ENCODE measurements at regions not wholly inside any gene's neighbourhood (a gene's known extent, or its start where the extent isn't known, plus 50 kb on each side); places are given as distances from the start of the nearest gene placed in this dataset.
"Not testable (repeated sequence)": the region's sequence is repeated elsewhere in the genome, so short reads cannot be mapped to it uniquely, and the experiment has no call there.

DNA sequence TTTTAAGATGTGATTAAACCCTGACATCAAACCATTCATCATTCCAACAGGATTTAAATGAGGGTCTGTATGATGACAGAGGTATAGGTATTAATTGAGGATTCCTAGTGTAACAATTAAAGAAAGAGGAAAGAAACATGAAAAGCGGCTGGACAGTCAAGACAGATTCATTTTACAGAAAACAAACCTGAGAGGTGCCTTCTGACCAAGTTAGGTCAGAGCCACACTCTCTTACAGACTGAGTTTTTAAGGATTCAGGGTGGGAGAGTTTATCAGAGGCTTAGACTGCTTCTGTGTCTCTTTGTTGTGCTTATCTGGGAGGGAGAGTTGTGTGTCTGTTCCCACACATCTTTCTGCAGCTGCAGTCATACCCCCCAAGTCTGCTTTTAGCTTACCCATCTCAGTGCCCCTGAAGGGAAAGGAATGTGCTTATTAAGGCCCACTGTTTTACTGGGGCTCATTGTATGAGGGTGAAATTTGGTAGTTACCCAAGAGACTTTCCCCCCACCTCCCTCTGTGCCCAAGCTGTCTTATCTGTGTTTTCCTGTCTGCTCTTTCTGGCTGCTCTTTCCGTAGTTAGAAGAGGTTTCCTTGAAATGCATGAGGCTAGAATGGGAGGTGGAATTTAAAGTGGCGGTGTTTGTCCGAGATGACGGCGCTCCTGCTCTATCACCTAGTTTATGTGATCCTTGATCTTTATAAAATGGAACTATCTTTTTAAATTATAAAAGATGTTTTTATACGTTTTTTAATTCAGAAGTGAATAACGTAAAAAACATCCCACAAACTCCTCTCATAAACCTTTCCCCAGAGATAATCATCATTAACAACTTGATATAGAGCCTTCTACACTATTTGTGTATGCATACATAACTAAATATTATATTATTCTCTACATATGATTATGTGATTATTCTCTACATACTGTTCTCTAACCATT, 96.0 kb upstream of the TNFSF4 start:
- H3K36me3 ChIP-seq (ENCODE audit: insufficient read depth, low read length), result no peaks in the 10 kb centered on the region
- ChIA-PET CTCF (no interaction called here), POLR2A (no interaction called here)
- H3K27ac ChIP-seq (ENCODE audit: low read depth, low read length), result peak overlapping the region; percentile 6
- Mint-ChIP-seq H3K27me3 (peaks cover 0 to 1% of the 10 kb centered on the region in 2 donors), H3K4me3 (no peak overlapping the region), H3K36me3 (peaks cover 0 to 21% (median 0%) of the 10 kb centered on the region in 3 donors), H3K4me1 (peaks cover 5 to 14% (median 13%) of the 10 kb centered on the region in 3 donors), H3K9me3 (peaks cover 0 to 2% (median 2%) of the 10 kb centered on the region in 5 donors), H3K27ac (no peak overlapping the region)
- H3K4me1 ChIP-seq (ENCODE audit: insufficient read depth, low read length), result no peaks in the 10 kb centered on the region
- no peaks in the 10 kb centered on the region for H3K27me3 ChIP-seq (ENCODE audit: insufficient read depth, low read length, poor library complexity, severe bottlenecking)
- H3K9me3 ChIP-seq (ENCODE audit: low read length), result no peaks in the 10 kb centered on the region
- no peak for DNase-seq
- no peak overlapping the region for H3K4me3 ChIP-seq (ENCODE audit: low read length)

DNA sequence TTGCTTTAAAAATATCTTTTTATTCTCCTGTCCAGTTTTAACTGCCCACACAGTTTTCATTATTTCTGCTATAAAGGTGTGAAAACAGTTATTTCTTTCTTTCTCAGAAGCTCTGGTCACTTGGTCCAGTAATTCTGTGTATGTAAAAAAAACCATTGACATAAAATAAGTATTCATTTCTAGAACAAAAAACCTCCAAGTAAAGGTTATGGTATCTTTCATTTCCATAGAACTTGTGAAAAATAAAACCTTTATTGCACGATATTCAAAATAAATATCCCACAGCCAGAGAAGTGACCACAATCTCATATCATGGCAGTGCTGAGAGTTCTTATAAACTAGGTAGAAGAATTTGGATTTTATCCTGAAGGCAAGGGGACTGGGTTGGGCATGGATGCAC, 96.9 kb upstream of the TNFSF4 start:
- Mint-ChIP-seq H3K27me3 (no peaks in the 10 kb centered on the region), H3K4me3 (no peak overlapping the region), H3K4me1 (peaks cover 0 to 7% (median 7%) of the 10 kb centered on the region in 3 donors), H3K36me3 (peaks cover 0 to 27% (median 0%) of the 10 kb centered on the region in 3 donors), H3K9me3 (peaks cover 3 to 8% (median 5%) of the 10 kb centered on the region in 5 donors), H3K27ac (no peak overlapping the region)
- no peak overlapping the region for H3K4me3 ChIP-seq (ENCODE audit: low read length)
- no peak for DNase-seq
- H3K9me3 ChIP-seq (ENCODE audit: low read length), result no peaks in the 10 kb centered on the region
- no peaks in the 10 kb centered on the region for H3K36me3 ChIP-seq (ENCODE audit: insufficient read depth, low read length)
- CTCF ChIA-PET, result no interaction called here
- POLR2A ChIA-PET, result no interaction called here
- no peaks in the 10 kb centered on the region for H3K27me3 ChIP-seq (ENCODE audit: insufficient read depth, low read length, poor library complexity, severe bottlenecking)
- no peaks in the 10 kb centered on the region for H3K4me1 ChIP-seq (ENCODE audit: insufficient read depth, low read length)
- H3K27ac ChIP-seq (ENCODE audit: low read depth, low read length), result no peak overlapping the region

DNA sequence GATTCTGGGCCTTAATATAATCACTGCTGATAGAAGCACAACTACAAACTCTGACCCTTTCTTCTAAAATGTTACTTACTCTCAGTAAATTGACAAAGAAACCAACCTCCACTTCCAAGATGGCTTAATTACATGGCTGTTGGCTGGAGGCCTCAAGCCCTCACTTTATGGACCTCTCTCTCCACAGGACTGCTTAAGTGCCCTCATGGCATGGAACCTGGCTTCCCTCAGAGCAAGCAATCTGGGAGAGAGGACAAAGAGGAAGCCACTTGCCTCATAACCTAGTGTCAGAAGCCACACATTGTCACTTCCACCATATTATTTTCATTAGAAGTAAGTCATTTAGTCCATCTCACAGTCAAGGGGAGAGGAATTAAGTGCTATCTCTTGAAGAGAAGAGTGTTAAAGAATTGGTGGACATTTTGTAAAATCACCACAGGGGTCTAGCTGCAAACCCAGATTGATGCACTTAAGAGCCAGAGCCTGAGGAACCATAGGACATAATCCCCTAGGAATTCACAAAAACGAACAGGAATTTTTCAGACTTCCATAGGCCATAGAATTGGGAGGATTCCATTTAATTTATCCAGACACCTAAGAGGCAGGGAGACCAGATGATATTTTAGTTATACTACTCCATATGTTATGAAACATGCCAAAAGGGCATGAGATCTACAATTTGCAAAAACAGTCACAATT, 97.5 kb upstream of the TNFSF4 start:
- Mint-ChIP-seq H3K36me3 (peaks cover 0 to 34% (median 0%) of the 10 kb centered on the region in 3 donors), H3K4me1 (no peaks in the 10 kb centered on the region), H3K4me3 (no peak overlapping the region), H3K27ac (no peak overlapping the region), H3K9me3 (peaks cover 4 to 15% (median 8%) of the 10 kb centered on the region in 5 donors), H3K27me3 (no peaks in the 10 kb centered on the region)
- no peaks in the 10 kb centered on the region for H3K36me3 ChIP-seq (ENCODE audit: insufficient read depth, low read length)
- H3K27ac ChIP-seq (ENCODE audit: low read depth, low read length), result no peak overlapping the region
- H3K4me3 ChIP-seq (ENCODE audit: low read length), result no peak overlapping the region
- H3K4me1 ChIP-seq (ENCODE audit: insufficient read depth, low read length), result no peaks in the 10 kb centered on the region
- no peaks in the 10 kb centered on the region for H3K27me3 ChIP-seq (ENCODE audit: insufficient read depth, low read length, poor library complexity, severe bottlenecking)
- ChIA-PET CTCF (no interaction called here), POLR2A (no interaction called here)
- no peaks in the 10 kb centered on the region for H3K9me3 ChIP-seq (ENCODE audit: low read length)
- no peak for DNase-seq

DNA sequence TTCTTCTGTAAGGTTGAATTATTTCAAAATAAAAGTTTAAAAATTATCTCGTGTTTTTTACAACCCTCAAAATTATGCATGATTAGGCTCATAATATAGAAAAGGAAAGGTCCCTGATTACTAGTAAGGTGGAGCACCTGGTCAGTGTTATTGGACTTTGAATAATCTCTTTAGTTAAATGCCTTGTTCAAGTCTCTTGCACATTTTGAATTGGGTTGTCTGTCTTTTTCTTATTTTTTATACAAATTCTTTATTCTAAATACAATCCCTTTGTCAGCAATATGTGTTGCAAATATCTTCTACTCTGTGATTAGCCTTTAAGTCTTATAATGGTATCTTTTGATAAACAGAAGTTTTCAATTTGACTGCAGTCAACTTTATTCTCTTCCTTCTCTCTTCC, 100.7 kb upstream of the TNFSF4 start:
- no peak overlapping the region for H3K4me3 Mint-ChIP-seq
- H3K27me3 Mint-ChIP-seq, result peaks cover 0 to 4% of the 10 kb centered on the region in 2 donors

DNA sequence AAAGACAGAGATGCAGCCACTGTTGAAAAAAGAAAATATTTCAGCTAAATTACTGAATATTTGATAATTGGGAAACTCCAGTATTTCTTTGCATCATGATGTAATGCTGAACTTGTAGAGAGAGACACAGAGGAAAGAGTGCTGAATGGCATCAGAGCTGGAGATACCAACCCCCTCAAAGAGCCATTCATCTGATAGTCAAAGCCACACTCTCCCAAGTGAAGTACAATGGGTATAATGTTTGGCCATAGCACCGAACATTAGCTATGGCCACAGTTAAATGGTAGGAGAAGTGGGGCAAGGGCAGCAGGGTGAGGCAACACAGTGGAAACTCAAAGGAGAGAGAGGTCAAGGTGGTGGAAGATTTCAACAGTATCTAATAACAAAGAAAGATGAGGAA, 107.5 kb upstream of the TNFSF4 start:
- Histone ChIP-seq H3K4me3 (ENCODE audit: low read length) (no peak overlapping the region), H3K27ac (ENCODE audit: low read depth, low read length) (no peak overlapping the region), H3K27me3 (ENCODE audit: insufficient read depth, low read length, poor library complexity, severe bottlenecking) (no peaks in the 10 kb centered on the region), H3K4me1 (ENCODE audit: insufficient read depth, low read length) (no peaks in the 10 kb centered on the region), H3K9me3 (ENCODE audit: low read length) (no peaks in the 10 kb centered on the region), H3K36me3 (ENCODE audit: insufficient read depth, low read length) (no peaks in the 10 kb centered on the region)
- CTCF ChIA-PET, result interaction anchor here (0.5 kb wide), 1 partner anchor 104 kb away, joined by 3 read pairs; no protein-coding TSS in a partner anchor
- POLR2A ChIA-PET, result no interaction called here
- no peak overlapping the region for H3K27ac Mint-ChIP-seq
- H3K27me3 Mint-ChIP-seq, result peaks cover 0 to 7% of the 10 kb centered on the region in 2 donors
- H3K36me3 Mint-ChIP-seq, result peaks cover 2 to 54% (median 12%) of the 10 kb centered on the region in 3 donors
- H3K4me1 Mint-ChIP-seq, result peaks cover 3 to 10% (median 4%) of the 10 kb centered on the region in 3 donors
- no peak overlapping the region for H3K4me3 Mint-ChIP-seq
- peaks cover 5 to 15% (median 8%) of the 10 kb centered on the region in 5 donors for H3K9me3 Mint-ChIP-seq
- DNase-seq, result no peak

More for the DNA sequence above, 100.7 kb upstream of the TNFSF4 start:
- Mint-ChIP-seq H3K9me3 (peaks cover 9 to 23% (median 16%) of the 10 kb centered on the region in 5 donors), H3K4me1 (no peaks in the 10 kb centered on the region), H3K27ac (no peak overlapping the region), H3K36me3 (peaks cover 2 to 53% (median 3%) of the 10 kb centered on the region in 3 donors)
- Histone ChIP-seq H3K27ac (ENCODE audit: low read depth, low read length) (no peak overlapping the region), H3K36me3 (ENCODE audit: insufficient read depth, low read length) (no peaks in the 10 kb centered on the region), H3K4me1 (ENCODE audit: insufficient read depth, low read length) (no peaks in the 10 kb centered on the region), H3K4me3 (ENCODE audit: low read length) (no peak overlapping the region), H3K9me3 (ENCODE audit: low read length) (no peaks in the 10 kb centered on the region), H3K27me3 (ENCODE audit: insufficient read depth, low read length, poor library complexity, severe bottlenecking) (no peaks in the 10 kb centered on the region)
- ChIA-PET CTCF (no interaction called here), POLR2A (no interaction called here)
- no peak for DNase-seq

DNA sequence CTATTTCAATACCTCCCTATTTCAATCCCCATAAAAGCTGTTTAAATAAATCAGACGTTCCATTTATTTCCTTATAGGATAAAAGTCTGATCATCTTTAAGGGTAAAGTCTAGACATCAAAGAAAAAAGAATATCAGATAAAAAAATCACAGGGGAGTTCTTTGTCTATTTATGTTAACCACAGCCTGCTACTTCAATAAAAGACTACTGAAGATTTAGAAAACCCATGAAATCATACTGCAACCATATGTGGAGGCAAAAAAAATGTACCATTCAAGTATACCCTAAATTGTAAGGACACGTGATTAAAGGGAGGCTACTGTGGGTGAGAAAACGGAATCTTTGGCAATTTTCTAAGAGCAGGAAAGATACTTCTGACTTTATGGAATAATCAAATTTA, 108.2 kb upstream of the TNFSF4 start:
- H3K4me1 ChIP-seq (ENCODE audit: insufficient read depth, low read length), result no peaks in the 10 kb centered on the region
- no peak overlapping the region for H3K4me3 ChIP-seq (ENCODE audit: low read length)
- Mint-ChIP-seq H3K27ac (no peak overlapping the region), H3K4me3 (no peak overlapping the region), H3K27me3 (peaks cover 0 to 8% of the 10 kb centered on the region in 2 donors), H3K9me3 (peaks cover under 1 to 10% (median 5%) of the 10 kb centered on the region in 5 donors), H3K4me1 (peaks cover 3 to 10% (median 4%) of the 10 kb centered on the region in 3 donors), H3K36me3 (peaks cover 2 to 56% (median 14%) of the 10 kb centered on the region in 3 donors)
- ChIA-PET CTCF (no interaction called here), POLR2A (no interaction called here)
- no peak for DNase-seq
- no peaks in the 10 kb centered on the region for H3K27me3 ChIP-seq (ENCODE audit: insufficient read depth, low read length, poor library complexity, severe bottlenecking)
- H3K27ac ChIP-seq (ENCODE audit: low read depth, low read length), result no peak overlapping the region
- H3K36me3 ChIP-seq (ENCODE audit: insufficient read depth, low read length), result no peaks in the 10 kb centered on the region
- H3K9me3 ChIP-seq (ENCODE audit: low read length), result no peaks in the 10 kb centered on the region

DNA sequence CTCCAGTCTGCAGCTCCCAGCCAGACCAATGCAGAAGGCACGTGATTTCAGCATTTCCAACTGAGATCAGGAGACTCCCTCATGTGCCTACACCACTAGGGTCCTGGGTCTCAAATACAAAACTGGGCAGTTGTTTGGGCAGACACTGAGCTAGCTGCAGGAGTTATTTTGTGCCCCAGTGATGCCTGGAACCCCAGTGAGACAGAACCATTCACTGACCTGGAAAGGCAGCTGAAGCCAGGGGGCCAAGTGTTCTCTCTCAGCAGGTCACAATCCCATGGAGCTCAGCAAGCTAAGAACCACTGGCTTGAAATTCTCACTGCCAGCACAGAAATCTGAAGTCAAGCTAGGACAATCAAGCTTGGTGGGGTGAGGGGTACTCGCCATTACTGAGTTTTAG, 111.7 kb upstream of the TNFSF4 start:
- Histone ChIP-seq H3K27ac (ENCODE audit: low read depth, low read length) (no peak overlapping the region), H3K4me3 (ENCODE audit: low read length) (no peak overlapping the region), H3K36me3 (ENCODE audit: insufficient read depth, low read length) (no peaks in the 10 kb centered on the region), H3K4me1 (ENCODE audit: insufficient read depth, low read length) (no peaks in the 10 kb centered on the region), H3K27me3 (ENCODE audit: insufficient read depth, low read length, poor library complexity, severe bottlenecking) (no peaks in the 10 kb centered on the region), H3K9me3 (ENCODE audit: low read length) (no peaks in the 10 kb centered on the region)
- Mint-ChIP-seq H3K4me1 (peaks cover 3 to 10% (median 4%) of the 10 kb centered on the region in 3 donors), H3K9me3 (peaks cover 0 to 23% (median 14%) of the 10 kb centered on the region in 5 donors), H3K27me3 (peaks cover 0 to 5% of the 10 kb centered on the region in 2 donors), H3K4me3 (no peak overlapping the region), H3K27ac (no peak overlapping the region), H3K36me3 (peaks cover 14 to 72% (median 15%) of the 10 kb centered on the region in 3 donors)
- no peak for DNase-seq
- CTCF ChIA-PET, result no interaction called here
- POLR2A ChIA-PET, result no interaction called here

DNA sequence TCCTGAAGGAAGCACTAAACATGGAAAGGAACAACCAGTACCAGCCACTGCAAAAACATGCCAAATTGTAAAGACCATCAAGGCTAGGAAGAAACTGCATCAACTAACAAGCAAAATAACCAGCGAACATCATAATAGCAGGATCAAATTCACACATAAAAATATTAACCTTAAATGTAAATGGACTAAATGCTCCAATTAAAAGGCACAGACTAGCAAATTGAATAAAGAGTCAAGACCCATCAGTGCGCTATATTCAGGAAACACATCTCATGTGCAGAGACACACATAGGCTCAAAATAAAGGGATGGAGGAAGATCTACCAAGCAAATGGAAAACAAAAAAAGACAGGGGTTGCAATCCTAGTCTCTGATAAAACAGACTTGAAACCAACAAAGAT, 117.2 kb upstream of the TNFSF4 start:
- H3K27me3 ChIP-seq (ENCODE audit: insufficient read depth, low read length, poor library complexity, severe bottlenecking); H3K4me1 ChIP-seq (ENCODE audit: insufficient read depth, low read length); H3K27me3 Mint-ChIP-seq; H3K4me3 Mint-ChIP-seq; H3K4me1 Mint-ChIP-seq; H3K36me3 ChIP-seq (ENCODE audit: insufficient read depth, low read length); H3K9me3 ChIP-seq (ENCODE audit: low read length); H3K27ac ChIP-seq (ENCODE audit: low read depth, low read length); H3K27ac Mint-ChIP-seq; DNase-seq; CTCF ChIA-PET; POLR2A ChIA-PET; H3K4me3 ChIP-seq (ENCODE audit: low read length): not testable (repeated sequence)
- peaks cover 10 to 70% (median 16%) of the 10 kb centered on the region in 3 donors for H3K36me3 Mint-ChIP-seq
- H3K9me3 Mint-ChIP-seq, result peaks cover 0 to 39% (median 16%) of the 10 kb centered on the region in 5 donors
